Activated CD4-positive, alpha-beta T cell treated with anti-CD3 and anti-CD28 coated beads, Interleukin-2, Interleukin-6, amounts not matched to agents 100 ng/mL and 50 ng/mL, durations not matched to agents 16 hours and 8 hours (primary cell): ENCODE measurements at regions not wholly inside any gene's neighbourhood (a gene's known extent, or its start where the extent isn't known, plus 50 kb on each side); places are given as distances from the start of the nearest gene placed in this dataset.

ENCODE experiments used
- DNase-seq: peaks from one replicate; pipeline ENCODE4 v3.0.0-alpha.2; 2020

GRCh38 chr10:130859427-130859826, 452.1 kb downstream of the TCERG1L start:
- DNase-seq: no peak

- no peak for DNase-seq
Observed at GRCh38 chr10:130862122-130862521, 449.4 kb downstream of the TCERG1L start.

GRCh38 chr10:130862626-130863025, 448.9 kb downstream of the TCERG1L start:
- DNase-seq: no peak

GRCh38 chr10:130863044-130863443, 448.5 kb downstream of the TCERG1L start:
- DNase-seq: no peak

GRCh38 chr10:130864961-130865818, 446.3 kb downstream of the TCERG1L start:
- no peak for DNase-seq

GRCh38 chr10:130866857-130867256, 444.7 kb downstream of the TCERG1L start:
- DNase-seq: no peak

GRCh38 chr10:130867446-130868194, 443.9 kb downstream of the TCERG1L start:
- DNase-seq: no peak

GRCh38 chr10:130869179-130869841, 442.2 kb downstream of the TCERG1L start:
- DNase-seq: no peak

GRCh38 chr10:130871406-130871805, 440.1 kb downstream of the TCERG1L start:
- DNase-seq: no peak

GRCh38 chr10:130873636-130874035, 437.9 kb downstream of the TCERG1L start:
- no peak for DNase-seq

- no peak for DNase-seq
Observed at GRCh38 chr10:130875116-130875515, 436.4 kb downstream of the TCERG1L start.

- DNase-seq: no peak
Observed at GRCh38 chr10:130875897-130876472, 435.5 kb downstream of the TCERG1L start.

- DNase-seq: no peak
Observed at GRCh38 chr10:130877126-130877525, 434.4 kb downstream of the TCERG1L start.

- DNase-seq: no peak
Observed at GRCh38 chr10:130878131-130878530, 433.4 kb downstream of the TCERG1L start.

- no peak for DNase-seq
Observed at GRCh38 chr10:130882906-130883305, 428.6 kb downstream of the TCERG1L start.

GRCh38 chr10:130884456-130884855, 427.1 kb downstream of the TCERG1L start:
- DNase-seq: no peak

GRCh38 chr10:130885021-130885655, 426.4 kb downstream of the TCERG1L start:
- no peak for DNase-seq

GRCh38 chr10:130887170-130887569, 424.4 kb downstream of the TCERG1L start:
- DNase-seq: no peak

- no peak for DNase-seq
Observed at GRCh38 chr10:130888493-130888892, 423.0 kb downstream of the TCERG1L start.

GRCh38 chr10:130889240-130889639, 422.3 kb downstream of the TCERG1L start:
- DNase-seq: no peak

GRCh38 chr10:130889780-130890179, 421.7 kb downstream of the TCERG1L start:
- DNase-seq: no peak

GRCh38 chr10:130891066-130891465, 420.5 kb downstream of the TCERG1L start:
- DNase-seq: no peak

GRCh38 chr10:130894471-130894870, 417.1 kb downstream of the TCERG1L start:
- DNase-seq: no peak
